DMS79 (cell line): ENCODE measurements at regions not wholly inside any gene's neighbourhood (a gene's known extent, or its start where the extent isn't known, plus 50 kb on each side); places are given as distances from the start of the nearest gene placed in this dataset.
"Not testable (repeated sequence)": the region's sequence is repeated elsewhere in the genome, so short reads cannot be mapped to it uniquely, and the experiment has no call there.

Experiments used
- DNase-seq: peaks from one replicate; lab custom pipeline; 2025; lab: John Stamatoyannopoulos, UW

GRCh38 chrX:112367065-112367464, 284.5 kb upstream of the TRPC5 start:
- no peak for DNase-seq

GRCh38 chrX:112359906-112360305, 277.3 kb upstream of the TRPC5 start:
- no peak for DNase-seq

GRCh38 chrX:112355931-112356330, 273.4 kb upstream of the TRPC5 start:
- DNase-seq = no peak

GRCh38 chrX:112341598-112341997, 259.0 kb upstream of the TRPC5 start:
- DNase-seq = no peak

GRCh38 chrX:112313201-112313600, 230.6 kb upstream of the TRPC5 start:
- DNase-seq = no peak

- DNase-seq = no peak
These were observed 223.5 kb upstream of the TRPC5 start for GRCh38 chrX:112306027-112306426.

- no peak for DNase-seq
These were observed 197.4 kb upstream of the TRPC5 start for GRCh38 chrX:112279940-112280339.

GRCh38 chrX:112270991-112271390, 188.4 kb upstream of the TRPC5 start:
- DNase-seq = no peak

- no peak for DNase-seq
These were observed 183.6 kb upstream of the TRPC5 start for GRCh38 chrX:112266136-112266535.

GRCh38 chrX:112259375-112259774, 176.8 kb upstream of the TRPC5 start:
- no peak for DNase-seq

GRCh38 chrX:112254896-112255295, 172.3 kb upstream of the TRPC5 start:
- no peak for DNase-seq

GRCh38 chrX:112247714-112248113, 165.1 kb upstream of the TRPC5 start:
- DNase-seq = no peak

- DNase-seq = peak; percentile 36
These were observed 153.0 kb upstream of the TRPC5 start for GRCh38 chrX:112235547-112235946.

- DNase-seq = peak; percentile 63
These were observed 150.6 kb upstream of the TRPC5 start for GRCh38 chrX:112233164-112233563.

GRCh38 chrX:112226795-112227194, 144.2 kb upstream of the TRPC5 start:
- not testable (repeated sequence) for DNase-seq

GRCh38 chrX:112223391-112223790, 140.8 kb upstream of the TRPC5 start:
- no peak for DNase-seq

- DNase-seq = no peak
These were observed 135.8 kb upstream of the TRPC5 start for GRCh38 chrX:112218388-112218787.

GRCh38 chrX:112211459-112211858, 128.9 kb upstream of the TRPC5 start:
- DNase-seq = no peak

GRCh38 chrX:112197840-112198239, 115.3 kb upstream of the TRPC5 start:
- no peak for DNase-seq

- no peak for DNase-seq
These were observed 108.1 kb upstream of the TRPC5 start for GRCh38 chrX:112190646-112191045.

- DNase-seq = not testable (repeated sequence)
These were observed 98.8 kb upstream of the TRPC5 start for GRCh38 chrX:112181361-112181760.

- DNase-seq = no peak
These were observed 81.8 kb upstream of the TRPC5 start for GRCh38 chrX:112164420-112164819.

- DNase-seq = no peak
These were observed 81.3 kb upstream of the TRPC5 start for GRCh38 chrX:112163906-112164305.

- no peak for DNase-seq
These were observed 65.8 kb upstream of the TRPC5 start for GRCh38 chrX:112148397-112148796.

- no peak for DNase-seq
These were observed 64.6 kb upstream of the TRPC5 start for GRCh38 chrX:112147206-112147605.
